ENCODE measurements at regions not wholly inside any gene's neighbourhood (a gene's known extent, or its start where the extent isn't known, plus 50 kb on each side); places are given as distances from the start of the nearest gene placed in this dataset.

GRCh38 chr10:60569681-60570080 lies 180.0 kb upstream of the ANK3 start:
- no peak overlapping the region for H3K27ac ChIP-seq (ENCODE audit: extremely low read depth, low read depth, low read length)
- H3K79me2 ChIP-seq (ENCODE audit: control insufficient read depth, insufficient read depth, low read length) = no peaks in the 10 kb centered on the region
- H3K9me1 ChIP-seq (ENCODE audit: control insufficient read depth, insufficient read depth, low read length) = no peaks in the 10 kb centered on the region
- H3K4me1 ChIP-seq (replicated peaks in 1 of 2; ENCODE audit: control insufficient read depth in 2 of 2, insufficient read depth in 2 of 2, low read length in 2 of 2) = no peaks in the 10 kb centered on the region
- no peaks in the 10 kb centered on the region for H3K36me3 ChIP-seq (ENCODE audit: control insufficient read depth, insufficient read depth, low read length)
- no peak overlapping the region for H3K9ac ChIP-seq (ENCODE audit: insufficient read depth in 1 of 2, low read depth in 2 of 2, low read length in 2 of 2)
- ATAC-seq = no peak
- no peak overlapping the region for H3K4me2 ChIP-seq (ENCODE audit: insufficient read depth, low read length)
- intact Hi-C loops (cut with micrococcal nuclease) (no loop called here), in situ Hi-C loops (cut with MboI) (no loop called here)
- peaks cover 0 to 7% of the 10 kb centered on the region in 2 experiments; a peak in 2 of 5 replicates for H3K27me3 ChIP-seq (ENCODE audit: control insufficient read depth in 2 of 2, insufficient read depth in 2 of 2, low read length in 2 of 2)
- H3K4me3 ChIP-seq = no peak overlapping the region
- no TSS peak for BruUV-seq (replicated peaks)
- CTCF ChIA-PET (ENCODE audit: low intra/inter-chr PET ratio) = no interaction called here
- no peak for FAIRE-seq
- H2AFZ ChIP-seq (ENCODE audit: low read depth, low read length) = no peak overlapping the region
- no peak for DNase-seq (ENCODE audit: extremely low read depth in 1 of 4, low spot score in 3 of 4)
- no peaks in the 10 kb centered on the region for H3K9me3 ChIP-seq (replicated peaks; ENCODE audit: control insufficient read depth, insufficient read depth, low read depth, low read length)
- POLR2A ChIA-PET = no interaction called here
- TF ChIP-seq ZNF592 (IDR thresholded peaks at IDR 0.05) (no peak), TEAD4 (IDR thresholded peaks at IDR 0.05; ENCODE audit: low read length) (no peak), TEAD4 (CRISPR knock-in tag; IDR thresholded peaks at IDR 0.05; ENCODE audit: borderline replicate concordance) (no peak), RBM22 (IDR thresholded peaks at IDR 0.05; ENCODE audit: low read depth, low read length, poor library complexity, severe bottlenecking) (no peak), ZNF76 (CRISPR knock-in tag; IDR thresholded peaks at IDR 0.05; ENCODE audit: borderline replicate concordance) (no peak), KDM4B (IDR thresholded peaks at IDR 0.05; ENCODE audit: borderline replicate concordance in 2 of 2, low read depth in 1 of 2) (no peak), TAF9B (IDR thresholded peaks at IDR 0.05; ENCODE audit: partially characterized antibody) (no peak), ILF3 (IDR thresholded peaks at IDR 0.05; ENCODE audit: borderline replicate concordance) (no peak), TCF7 (IDR thresholded peaks at IDR 0.05; ENCODE audit: borderline replicate concordance) (no peak), NR2F6 (CRISPR knock-in tag; IDR thresholded peaks at IDR 0.05) (no peak), OTX1 (CRISPR knock-in tag; IDR thresholded peaks at IDR 0.05) (no peak)
- H4K20me1 ChIP-seq (replicated peaks; ENCODE audit: control insufficient read depth, insufficient read depth, low read length) = no peaks in the 10 kb centered on the region
